ENCODE measurements at regions not wholly inside any gene's neighbourhood (a gene's known extent, or its start where the extent isn't known, plus 50 kb on each side); places are given as distances from the start of the nearest gene placed in this dataset.

- no peaks in the 10 kb centered on the region for H3K36me3 ChIP-seq
- no peaks in the 10 kb centered on the region for H3K27me3 ChIP-seq
- no peaks in the 10 kb centered on the region for H3K9me3 ChIP-seq (ENCODE audit: low read depth)
- no peaks in the 10 kb centered on the region for H3K4me1 ChIP-seq (ENCODE audit: low read depth)
- no peak for DNase-seq (ENCODE audit: low read depth in 1 of 2, low spot score in 1 of 2)
- TF ChIP-seq CTCF (IDR thresholded peaks at IDR 0.05; ENCODE audit: low read depth, low read length) = no peak
- no peak overlapping the region for H3K27ac ChIP-seq
- H3K4me3 ChIP-seq = no peak overlapping the region
Observed at GRCh38 chr6:40159865-40160264, 225.6 kb upstream of the MOCS1 start.

- Histone ChIP-seq H3K9me3 (ENCODE audit: low read depth) (no peaks in the 10 kb centered on the region), H3K4me1 (ENCODE audit: low read depth) (no peaks in the 10 kb centered on the region), H3K27ac (no peak overlapping the region), H3K36me3 (no peaks in the 10 kb centered on the region), H3K4me3 (no peak overlapping the region), H3K27me3 (no peaks in the 10 kb centered on the region)
- DNase-seq (ENCODE audit: low read depth in 1 of 2, low spot score in 1 of 2) = no peak
- no peak for TF ChIP-seq CTCF (IDR thresholded peaks at IDR 0.05; ENCODE audit: low read depth, low read length)
Observed at GRCh38 chr6:40152701-40153436, 218.6 kb upstream of the MOCS1 start.

GRCh38 chr6:40152196-40152595, 217.9 kb upstream of the MOCS1 start:
- no peaks in the 10 kb centered on the region for H3K4me1 ChIP-seq (ENCODE audit: low read depth)
- H3K27me3 ChIP-seq = no peaks in the 10 kb centered on the region
- no peaks in the 10 kb centered on the region for H3K36me3 ChIP-seq
- no peak overlapping the region for H3K27ac ChIP-seq
- no peaks in the 10 kb centered on the region for H3K9me3 ChIP-seq (ENCODE audit: low read depth)
- no peak for DNase-seq (ENCODE audit: low read depth in 1 of 2, low spot score in 1 of 2)
- no peak for TF ChIP-seq CTCF (IDR thresholded peaks at IDR 0.05; ENCODE audit: low read depth, low read length)
- no peak overlapping the region for H3K4me3 ChIP-seq

- Histone ChIP-seq H3K4me1 (ENCODE audit: low read depth) (no peaks in the 10 kb centered on the region), H3K27ac (no peak overlapping the region), H3K4me3 (no peak overlapping the region), H3K9me3 (ENCODE audit: low read depth) (no peaks in the 10 kb centered on the region), H3K36me3 (no peaks in the 10 kb centered on the region), H3K27me3 (no peaks in the 10 kb centered on the region)
- TF ChIP-seq CTCF (IDR thresholded peaks at IDR 0.05; ENCODE audit: low read depth, low read length) = no peak
- no peak for DNase-seq (ENCODE audit: low read depth in 1 of 2, low spot score in 1 of 2)
Observed at GRCh38 chr6:40148882-40149573, 214.8 kb upstream of the MOCS1 start.

GRCh38 chr6:40146902-40147301, 212.6 kb upstream of the MOCS1 start:
- H3K27ac ChIP-seq = no peak overlapping the region
- H3K4me3 ChIP-seq = no peak overlapping the region
- no peaks in the 10 kb centered on the region for H3K36me3 ChIP-seq
- no peaks in the 10 kb centered on the region for H3K9me3 ChIP-seq (ENCODE audit: low read depth)
- no peaks in the 10 kb centered on the region for H3K4me1 ChIP-seq (ENCODE audit: low read depth)
- DNase-seq (ENCODE audit: low read depth in 1 of 2, low spot score in 1 of 2) = no peak
- TF ChIP-seq CTCF (IDR thresholded peaks at IDR 0.05; ENCODE audit: low read depth, low read length) = no peak
- H3K27me3 ChIP-seq = no peaks in the 10 kb centered on the region

All from cardiac muscle cell (in vitro differentiated cells and primary cell).